Activated CD4-positive, CD25-positive, alpha-beta regulatory T cell treated with anti-CD3 and anti-CD28 coated beads, Interleukin-2, amount 50 U/mL, for 16 hours (primary cell): ENCODE measurements at regions not wholly inside any gene's neighbourhood (a gene's known extent, or its start where the extent isn't known, plus 50 kb on each side); places are given as distances from the start of the nearest gene placed in this dataset.

ENCODE experiments used
- DNase-seq: peaks from one replicate; pipeline ENCODE4 v3.0.0-alpha.2; 2020; ENCODE audit warnings: low read depth, low spot score

GRCh38 chr1:65486613-65487012, 66.1 kb downstream of the LEPR start:
- no peak for DNase-seq

GRCh38 chr1:65489481-65489880, 69.0 kb downstream of the LEPR start:
- no peak for DNase-seq

- DNase-seq, result no peak
Observed at GRCh38 chr1:65490231-65491009, 70.0 kb downstream of the LEPR start.

GRCh38 chr1:65491472-65491871, 71.0 kb downstream of the LEPR start:
- no peak for DNase-seq

GRCh38 chr1:65493802-65494201, 73.3 kb downstream of the LEPR start:
- DNase-seq, result no peak

GRCh38 chr1:65494671-65495070, 74.2 kb downstream of the LEPR start:
- no peak for DNase-seq

- DNase-seq, result no peak
Observed at GRCh38 chr1:65495137-65495536, 74.7 kb downstream of the LEPR start.

- no peak for DNase-seq
Observed at GRCh38 chr1:65497256-65497830, 76.9 kb downstream of the LEPR start.

- no peak for DNase-seq
Observed at GRCh38 chr1:65503427-65503826, 83.0 kb downstream of the LEPR start.

- DNase-seq, result no peak
Observed at GRCh38 chr1:65504263-65504662, 83.8 kb downstream of the LEPR start.

GRCh38 chr1:65505547-65506300, 85.3 kb downstream of the LEPR start:
- DNase-seq, result no peak

- DNase-seq, result no peak
Observed at GRCh38 chr1:65508051-65508450, 87.6 kb downstream of the LEPR start.

GRCh38 chr1:65509912-65510680, 89.6 kb downstream of the LEPR start:
- DNase-seq, result no peak

GRCh38 chr1:65510961-65511360, 90.5 kb downstream of the LEPR start:
- no peak for DNase-seq

GRCh38 chr1:65512383-65512782, 91.9 kb downstream of the LEPR start:
- DNase-seq, result no peak

- no peak for DNase-seq
Observed at GRCh38 chr1:65512967-65513780, 92.7 kb downstream of the LEPR start.

GRCh38 chr1:65514041-65514440, 93.6 kb downstream of the LEPR start:
- DNase-seq, result no peak

- DNase-seq, result no peak
Observed at GRCh38 chr1:65524931-65525265, 104.4 kb downstream of the LEPR start.

GRCh38 chr1:65525266-65526048, 105.0 kb downstream of the LEPR start:
- DNase-seq, result no peak

- no peak for DNase-seq
Observed at GRCh38 chr1:65526049-65526556, 105.6 kb downstream of the LEPR start.
